ENCODE measurements at regions not wholly inside any gene's neighbourhood (a gene's known extent, or its start where the extent isn't known, plus 50 kb on each side); places are given as distances from the start of the nearest gene placed in this dataset.

GRCh38 chr7:133191787-133192186 is 61.1 kb upstream of the EXOC4 start:
- DNase-seq (ENCODE audit: low spot score) = no peak

- DNase-seq (ENCODE audit: low spot score) = no peak
Measured at GRCh38 chr7:133195868-133196267, 57.0 kb upstream of the EXOC4 start.

- DNase-seq (ENCODE audit: low spot score) = no peak
Measured at GRCh38 chr7:133196856-133197612, 55.8 kb upstream of the EXOC4 start.

GRCh38 chr7:133197972-133198544 is 54.8 kb upstream of the EXOC4 start:
- no peak for DNase-seq (ENCODE audit: low spot score)

GRCh38 chr7:133199831-133200230 is 53.0 kb upstream of the EXOC4 start:
- no peak for DNase-seq (ENCODE audit: low spot score)

- no peak for DNase-seq (ENCODE audit: low spot score)
Measured at GRCh38 chr7:133201470-133201869, 51.4 kb upstream of the EXOC4 start.

GRCh38 chr7:133202942-133203341 is 49.9 kb upstream of the EXOC4 start:
- no peak for DNase-seq (ENCODE audit: low spot score)

All from SW480 (cell line).